Calu3 (cell line): ENCODE measurements at regions not wholly inside any gene's neighbourhood (a gene's known extent, or its start where the extent isn't known, plus 50 kb on each side); places are given as distances from the start of the nearest gene placed in this dataset.

Source experiments
- BruUV-seq: library from RNA; stranded (reverse); fragments of 400-500 nt; replicated peaks from 2 replicates; lab custom pipeline; 2021; lab: Mats Ljungman, UMichigan
- CTCF ChIA-PET: fragments of 300-600 bp; sonication (Branson Sonifier 250); formaldehyde crosslinking; loops from one replicate; lab custom pipeline; 2022; ENCODE audit warnings: antibody characterized with exemption; lab: Charles Lee
- DNase-seq: peaks from one replicate; pipeline ENCODE4 v3.0.0; 2022
- H3K27ac Mint-ChIP-seq: one replicate; pipeline ENCODE4 v1.8.0; 2022; ENCODE audit warnings: mixed read lengths; ENCODE audit not compliant: unreplicated experiment
- H3K27me3 Mint-ChIP-seq: one replicate; pipeline ENCODE4 v1.8.0; 2022; ENCODE audit warnings: mixed read lengths; ENCODE audit not compliant: unreplicated experiment
- H3K36me3 Mint-ChIP-seq: one replicate; pipeline ENCODE4 v1.8.0; 2022; ENCODE audit warnings: mild to moderate bottlenecking, moderate library complexity, mixed read lengths; ENCODE audit not compliant: insufficient read depth, unreplicated experiment
- H3K4me1 Mint-ChIP-seq: one replicate; pipeline ENCODE4 v1.8.0; 2022; ENCODE audit warnings: mild to moderate bottlenecking, low read depth, mixed read lengths; ENCODE audit not compliant: unreplicated experiment
- H3K4me3 Mint-ChIP-seq: one replicate; pipeline ENCODE4 v1.8.0; 2022; ENCODE audit warnings: mild to moderate bottlenecking, low read depth, moderate library complexity, mixed read lengths; ENCODE audit not compliant: unreplicated experiment
- H3K9me3 Mint-ChIP-seq: one replicate; pipeline ENCODE4 v1.8.0; 2022; ENCODE audit warnings: low read depth, mixed read lengths; ENCODE audit not compliant: unreplicated experiment
- CTCF ChIP-seq: fragments of 200-600 bp; IDR thresholded peaks from one replicate; pipeline ENCODE4 v1.8.0; 2022; ENCODE audit warnings: antibody characterized with exemption; ENCODE audit not compliant: unreplicated experiment
- intact Hi-C: fragments of 100-400 bp; cut with micrococcal nuclease; formaldehyde crosslinking; loops from one replicate; pipeline ENCODE4 v1.10.0; 2022; ENCODE audit not compliant: unreplicated experiment

GRCh38 chr2:65589667-65590066 is 157.3 kb upstream of the SPRED2 start:
- no peaks in the 10 kb centered on the region for H3K4me1 Mint-ChIP-seq
- no peaks in the 10 kb centered on the region for H3K36me3 Mint-ChIP-seq
- H3K27me3 Mint-ChIP-seq, result no peaks in the 10 kb centered on the region
- H3K4me3 Mint-ChIP-seq, result no peak overlapping the region
- BruUV-seq, result no TSS peak
- no peak for DNase-seq
- CTCF ChIA-PET, result no interaction called here
- TF ChIP-seq CTCF, result no peak
- H3K9me3 Mint-ChIP-seq, result no peaks in the 10 kb centered on the region
- H3K27ac Mint-ChIP-seq, result no peak overlapping the region
- intact Hi-C loops, result no loop called here

GRCh38 chr2:65587779-65588178 is 155.4 kb upstream of the SPRED2 start:
- CTCF ChIA-PET, result interaction anchor here (0.6 to 0.7 kb wide), 2 partner anchors 80 to 360 kb away, joined by 3 to 8 read pairs; partner anchors contain the start of gene ACTR2
- H3K27ac Mint-ChIP-seq, result no peak overlapping the region
- H3K36me3 Mint-ChIP-seq, result no peaks in the 10 kb centered on the region
- DNase-seq, result no peak
- intact Hi-C loops, result no loop called here
- H3K27me3 Mint-ChIP-seq, result no peaks in the 10 kb centered on the region
- H3K4me1 Mint-ChIP-seq, result no peaks in the 10 kb centered on the region
- BruUV-seq, result no TSS peak
- no peak overlapping the region for H3K4me3 Mint-ChIP-seq
- TF ChIP-seq CTCF, result no peak
- no peaks in the 10 kb centered on the region for H3K9me3 Mint-ChIP-seq

- intact Hi-C loops, result no loop called here
- CTCF ChIA-PET, result no interaction called here
Measured at GRCh38 chr2:65586516-65586915, 154.1 kb upstream of the SPRED2 start.

GRCh38 chr2:65583061-65583460 is 150.7 kb upstream of the SPRED2 start:
- Mint-ChIP-seq H3K4me1 (peaks cover 16% of the 10 kb centered on the region), H3K27ac (no peak overlapping the region), H3K36me3 (peaks cover 3% of the 10 kb centered on the region), H3K4me3 (no peak overlapping the region), H3K27me3 (no peaks in the 10 kb centered on the region), H3K9me3 (no peaks in the 10 kb centered on the region)
- intact Hi-C loops, result no loop called here
- no peak for DNase-seq
- CTCF ChIA-PET, result interaction anchor here (0.7 kb wide), 1 partner anchor 306 kb away, joined by 3 read pairs; no protein-coding TSS in a partner anchor
- BruUV-seq, result no TSS peak
- TF ChIP-seq CTCF, result no peak

More at GRCh38 chr2:65586516-65586915, 154.1 kb upstream of the SPRED2 start:
- Mint-ChIP-seq H3K4me3 (no peak overlapping the region), H3K36me3 (no peaks in the 10 kb centered on the region), H3K27me3 (no peaks in the 10 kb centered on the region), H3K27ac (no peak overlapping the region), H3K4me1 (no peaks in the 10 kb centered on the region), H3K9me3 (no peaks in the 10 kb centered on the region)
- no peak for DNase-seq
- no TSS peak for BruUV-seq
- no peak for TF ChIP-seq CTCF
